ENCODE measurements at regions not wholly inside any gene's neighbourhood (a gene's known extent, or its start where the extent isn't known, plus 50 kb on each side); places are given as distances from the start of the nearest gene placed in this dataset.

DNA sequence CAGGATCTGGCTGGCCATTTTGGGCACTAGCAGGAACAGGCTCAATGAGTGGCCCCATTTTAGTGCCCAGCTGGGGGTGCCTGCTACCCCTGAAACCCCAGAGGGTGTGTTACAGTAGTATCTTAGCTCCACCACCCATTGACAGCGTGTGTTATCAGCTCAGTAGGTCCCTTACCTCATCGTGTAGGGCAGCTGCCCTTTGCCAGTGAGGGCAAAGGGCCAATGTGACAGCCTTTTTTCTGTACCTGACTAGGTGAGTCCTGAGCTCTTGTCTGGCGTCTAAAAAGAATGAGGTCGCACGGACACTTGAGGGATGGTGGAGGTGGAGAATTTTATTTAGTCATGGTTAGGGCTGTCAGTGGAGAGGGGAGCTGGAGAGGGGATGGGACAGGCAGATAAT is 462.2 kb downstream of the PIK3C3 start:
- Histone ChIP-seq H3K36me3 (ENCODE audit: insufficient read depth, low read depth, low read length) (no peaks in the 10 kb centered on the region), H3K27me3 (ENCODE audit: insufficient read depth, low read length) (no peaks in the 10 kb centered on the region), H3K4me3 (ENCODE audit: low read length) (no peak overlapping the region), H3K27ac (ENCODE audit: low read length) (no peak overlapping the region), H3K9me3 (ENCODE audit: insufficient read depth, low read depth, low read length) (no peaks in the 10 kb centered on the region; the same call in 1 of the 2 replicates), H3K9ac (ENCODE audit: low read depth, low read length) (no peak overlapping the region), H3K4me1 (ENCODE audit: insufficient read depth, low read length) (0 out of 2 replicates have a peak, but pooled peaks cover 3% of the 10 kb centered on the region)

DNA sequence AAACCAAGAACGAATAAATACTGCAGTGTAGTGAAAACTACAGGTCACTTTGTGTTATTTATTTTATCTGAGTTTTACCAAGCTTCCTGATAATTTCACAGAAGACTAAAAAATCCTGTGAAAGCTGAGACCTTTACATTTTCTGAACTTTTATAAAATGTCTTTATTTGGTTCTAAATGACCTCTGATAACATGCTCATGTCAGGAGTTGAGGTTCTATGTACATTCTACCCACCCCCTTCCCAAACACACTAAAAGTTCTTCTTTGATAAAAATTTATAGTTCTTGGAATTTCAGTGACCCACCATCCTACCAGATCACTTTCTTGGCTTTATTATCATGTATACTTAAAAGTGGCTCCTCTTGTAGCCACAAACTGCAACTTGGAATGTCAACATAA is 463.1 kb downstream of the PIK3C3 start:
- Histone ChIP-seq H3K4me3 (ENCODE audit: low read length) (no peak overlapping the region), H3K9me3 (ENCODE audit: insufficient read depth, low read depth, low read length) (no peaks in the 10 kb centered on the region; the same call in 1 of the 2 replicates), H3K27ac (ENCODE audit: low read length) (no peak overlapping the region), H3K36me3 (ENCODE audit: insufficient read depth, low read depth, low read length) (no peaks in the 10 kb centered on the region), H3K4me1 (ENCODE audit: insufficient read depth, low read length) (0 out of 2 replicates have a peak, but pooled peaks cover under 1% of the 10 kb centered on the region), H3K9ac (ENCODE audit: low read depth, low read length) (no peak overlapping the region), H3K27me3 (ENCODE audit: insufficient read depth, low read length) (no peaks in the 10 kb centered on the region)

DNA sequence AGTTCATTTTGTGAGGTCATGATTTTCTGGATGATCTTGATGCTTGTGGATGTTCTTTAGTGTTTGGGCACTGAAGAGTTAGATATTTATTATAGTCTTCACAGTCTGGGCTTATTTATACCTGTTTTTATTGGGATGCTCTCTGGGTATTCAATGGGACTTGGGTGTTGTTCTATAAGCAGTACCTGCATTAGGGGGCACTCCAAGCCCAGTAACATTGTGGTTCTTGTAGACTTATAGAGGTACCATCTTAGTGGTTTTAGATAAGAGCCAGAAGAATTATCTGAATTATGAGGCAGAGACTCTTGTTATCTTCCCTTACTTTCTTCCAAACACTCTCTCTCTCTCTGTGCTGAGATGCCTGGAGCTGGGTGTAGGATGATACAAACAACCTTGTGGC is 470.0 kb downstream of the PIK3C3 start:
- Histone ChIP-seq H3K4me1 (ENCODE audit: insufficient read depth, low read length) (no peaks in the 10 kb centered on the region), H3K27ac (ENCODE audit: low read length) (no peak overlapping the region), H3K9ac (ENCODE audit: low read depth, low read length) (no peak overlapping the region), H3K27me3 (ENCODE audit: insufficient read depth, low read length) (no peaks in the 10 kb centered on the region), H3K36me3 (ENCODE audit: insufficient read depth, low read depth, low read length) (no peaks in the 10 kb centered on the region), H3K4me3 (ENCODE audit: low read length) (no peak overlapping the region), H3K9me3 (ENCODE audit: insufficient read depth, low read depth, low read length) (no peaks in the 10 kb centered on the region)

DNA sequence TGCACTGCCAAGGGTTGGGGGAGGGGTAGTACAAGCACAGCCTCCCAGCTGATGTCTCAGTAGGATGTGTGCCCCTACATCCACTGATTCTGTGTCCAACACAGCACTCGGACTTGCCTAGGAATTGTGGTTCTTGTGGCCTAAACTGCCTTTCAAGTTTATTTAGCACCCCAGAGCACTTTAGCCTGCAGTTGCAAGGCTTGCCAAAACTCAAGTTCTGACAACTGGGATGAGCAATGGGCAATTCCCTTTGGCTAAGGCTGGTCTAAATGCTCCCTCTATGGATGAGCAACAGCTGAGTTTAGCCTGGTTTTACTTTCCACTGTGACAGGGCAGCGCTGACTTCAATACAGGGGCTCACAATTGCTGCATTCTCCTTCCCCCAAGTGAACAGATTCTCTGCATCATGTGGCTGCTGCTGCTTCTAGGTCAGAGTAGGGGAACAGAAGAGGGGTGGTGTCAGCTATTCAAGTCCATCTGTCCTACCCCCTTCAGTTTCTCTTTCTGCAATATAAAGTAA is 471.5 kb downstream of the PIK3C3 start:
- Histone ChIP-seq H3K27me3 (ENCODE audit: insufficient read depth, low read length) (no peaks in the 10 kb centered on the region), H3K36me3 (ENCODE audit: insufficient read depth, low read depth, low read length) (no peaks in the 10 kb centered on the region), H3K9ac (ENCODE audit: low read depth, low read length) (no peak overlapping the region), H3K4me3 (ENCODE audit: low read length) (no peak overlapping the region), H3K27ac (ENCODE audit: low read length) (no peak overlapping the region), H3K9me3 (ENCODE audit: insufficient read depth, low read depth, low read length) (no peaks in the 10 kb centered on the region), H3K4me1 (ENCODE audit: insufficient read depth, low read length) (no peaks in the 10 kb centered on the region)

DNA sequence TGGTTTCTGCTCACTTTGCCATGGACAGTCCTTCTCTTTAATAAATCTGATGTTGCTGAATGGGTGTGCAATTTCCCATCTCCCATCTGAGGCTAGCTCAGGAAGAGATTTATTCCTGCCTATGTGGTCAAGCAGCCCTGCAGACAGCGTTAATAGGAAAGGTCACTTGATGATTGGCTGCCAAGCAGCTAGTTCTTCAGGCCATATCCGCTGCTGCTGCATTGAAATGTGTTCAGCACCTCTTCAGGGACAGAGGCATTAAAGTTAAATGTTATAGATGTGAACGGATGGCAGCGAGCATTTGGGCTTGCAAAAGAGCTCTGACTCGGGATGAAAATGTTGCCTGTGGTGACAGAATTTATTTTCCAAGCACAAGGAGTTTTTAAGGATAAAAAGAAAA is 474.2 kb downstream of the PIK3C3 start:
- Histone ChIP-seq H3K36me3 (ENCODE audit: insufficient read depth, low read depth, low read length) (no peaks in the 10 kb centered on the region), H3K9me3 (ENCODE audit: insufficient read depth, low read depth, low read length) (no peaks in the 10 kb centered on the region), H3K4me3 (ENCODE audit: low read length) (no peak overlapping the region), H3K27me3 (ENCODE audit: insufficient read depth, low read length) (no peaks in the 10 kb centered on the region), H3K4me1 (ENCODE audit: insufficient read depth, low read length) (no peaks in the 10 kb centered on the region), H3K9ac (ENCODE audit: low read depth, low read length) (no peak overlapping the region), H3K27ac (ENCODE audit: low read length) (no peak overlapping the region)

DNA sequence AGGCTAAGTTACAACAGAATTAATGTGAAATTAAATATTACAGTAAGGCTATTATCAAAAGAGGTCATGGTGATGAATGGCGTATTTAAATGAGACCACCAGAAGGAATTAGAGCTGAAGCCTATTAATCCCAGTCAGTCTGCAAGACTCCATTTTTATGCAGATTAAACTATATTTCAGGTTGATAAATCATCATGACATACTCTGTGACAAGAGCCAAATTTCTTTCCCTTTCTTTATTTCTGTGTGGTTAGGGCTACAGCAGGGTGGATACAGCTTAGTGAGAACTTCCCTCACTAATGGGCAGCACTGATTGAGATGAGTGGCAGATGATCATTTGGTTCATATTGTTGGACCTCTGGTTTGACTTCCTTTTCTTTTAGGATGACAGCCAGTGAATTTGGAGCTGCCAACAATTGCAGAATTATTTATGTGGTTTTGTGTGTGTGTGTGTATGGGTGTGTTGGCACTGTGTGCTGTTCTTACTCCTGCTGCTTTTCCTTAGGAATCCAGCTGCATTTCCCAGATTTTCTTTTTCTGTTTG is 481.3 kb downstream of the PIK3C3 start:
- Histone ChIP-seq H3K36me3 (ENCODE audit: insufficient read depth, low read depth, low read length) (no peaks in the 10 kb centered on the region), H3K4me1 (ENCODE audit: insufficient read depth, low read length) (no peaks in the 10 kb centered on the region), H3K27ac (ENCODE audit: low read length) (no peak overlapping the region), H3K9me3 (ENCODE audit: insufficient read depth, low read depth, low read length) (no peaks in the 10 kb centered on the region), H3K9ac (ENCODE audit: low read depth, low read length) (no peak overlapping the region), H3K27me3 (ENCODE audit: insufficient read depth, low read length) (no peaks in the 10 kb centered on the region), H3K4me3 (ENCODE audit: low read length) (no peak overlapping the region)

DNA sequence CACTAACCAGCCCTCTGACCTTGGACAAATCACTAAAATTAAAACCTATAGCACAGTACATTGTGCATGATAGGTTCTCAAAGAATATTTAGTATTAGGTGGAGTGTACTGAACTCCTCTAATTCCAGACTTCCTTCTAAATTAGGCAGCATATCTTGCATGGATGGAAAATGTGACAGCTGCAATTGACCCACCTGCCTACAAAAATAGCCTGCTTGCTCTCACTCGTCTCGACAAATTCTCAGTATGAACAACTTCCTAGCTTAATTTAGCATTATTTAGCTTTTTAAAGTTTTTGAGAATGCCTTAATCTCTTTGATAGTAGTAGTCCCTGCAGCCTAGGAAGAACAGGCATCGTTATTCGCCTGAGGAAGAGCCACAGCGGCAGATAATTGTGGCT is 482.0 kb downstream of the PIK3C3 start:
- Histone ChIP-seq H3K27me3 (ENCODE audit: insufficient read depth, low read length) (no peaks in the 10 kb centered on the region), H3K9ac (ENCODE audit: low read depth, low read length) (no peak overlapping the region), H3K27ac (ENCODE audit: low read length) (no peak overlapping the region)

DNA sequence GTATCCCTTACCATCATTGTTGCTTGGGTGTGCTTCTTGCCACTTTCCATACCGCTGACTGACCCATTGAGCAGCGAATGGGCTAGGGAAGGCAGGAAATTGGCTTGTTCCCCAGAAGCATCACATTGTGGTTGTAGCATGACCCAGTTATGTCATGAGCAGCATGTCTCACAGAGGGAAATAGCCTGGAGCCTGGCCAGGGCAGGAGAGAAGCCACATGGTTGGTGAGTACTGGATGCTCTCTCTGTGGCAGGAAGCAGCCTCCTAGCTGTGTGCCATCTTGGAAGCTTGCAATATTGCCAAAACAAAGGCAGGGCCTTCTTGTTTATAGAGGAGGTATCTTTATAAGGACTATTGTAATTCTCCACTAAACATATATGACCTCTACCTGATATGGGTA is 482.6 kb downstream of the PIK3C3 start:
- no peaks in the 10 kb centered on the region for H3K4me1 ChIP-seq (ENCODE audit: insufficient read depth, low read length)
- H3K4me3 ChIP-seq (ENCODE audit: low read length), result no peak overlapping the region
- H3K36me3 ChIP-seq (ENCODE audit: insufficient read depth, low read depth, low read length), result no peaks in the 10 kb centered on the region
- no peaks in the 10 kb centered on the region for H3K9me3 ChIP-seq (ENCODE audit: insufficient read depth, low read depth, low read length)
- no peak overlapping the region for H3K27ac ChIP-seq (ENCODE audit: low read length)
- no peaks in the 10 kb centered on the region for H3K27me3 ChIP-seq (ENCODE audit: insufficient read depth, low read length)
- H3K9ac ChIP-seq (ENCODE audit: low read depth, low read length), result no peak overlapping the region

More for the DNA sequence above, 482.0 kb downstream of the PIK3C3 start:
- no peaks in the 10 kb centered on the region for H3K36me3 ChIP-seq (ENCODE audit: insufficient read depth, low read depth, low read length)
- no peak overlapping the region for H3K4me3 ChIP-seq (ENCODE audit: low read length)
- H3K4me1 ChIP-seq (ENCODE audit: insufficient read depth, low read length), result no peaks in the 10 kb centered on the region
- no peaks in the 10 kb centered on the region for H3K9me3 ChIP-seq (ENCODE audit: insufficient read depth, low read depth, low read length)

DNA sequence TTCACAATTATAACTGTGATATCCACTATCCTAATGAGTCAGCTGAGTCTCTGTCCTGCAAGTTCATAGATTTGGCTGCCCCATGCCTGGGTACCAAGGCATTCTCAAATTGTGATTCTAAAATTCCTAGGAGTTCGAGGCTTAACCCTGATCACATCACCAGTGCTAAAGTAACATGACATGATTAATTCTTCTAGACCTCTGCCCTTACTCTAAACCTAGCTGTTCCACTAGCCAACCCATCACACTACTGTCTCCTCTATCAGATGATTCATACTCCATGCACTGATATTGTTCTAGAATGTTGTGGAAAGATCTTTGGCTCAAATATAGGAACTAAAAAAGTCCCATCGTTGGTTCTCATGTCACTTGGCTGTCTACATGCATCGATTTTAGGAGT is 487.6 kb downstream of the PIK3C3 start:
- peaks cover 12% of the 10 kb centered on the region for H3K9me3 ChIP-seq (ENCODE audit: insufficient read depth, low read depth, low read length)
- H3K27me3 ChIP-seq (ENCODE audit: insufficient read depth, low read length), result no peaks in the 10 kb centered on the region
- no peaks in the 10 kb centered on the region for H3K36me3 ChIP-seq (ENCODE audit: insufficient read depth, low read depth, low read length)
- H3K27ac ChIP-seq (ENCODE audit: low read length), result no peak overlapping the region
- H3K4me1 ChIP-seq (ENCODE audit: insufficient read depth, low read length), result no peaks in the 10 kb centered on the region
- H3K4me3 ChIP-seq (ENCODE audit: low read length), result no peak overlapping the region
- H3K9ac ChIP-seq (ENCODE audit: low read depth, low read length), result no peak overlapping the region

DNA sequence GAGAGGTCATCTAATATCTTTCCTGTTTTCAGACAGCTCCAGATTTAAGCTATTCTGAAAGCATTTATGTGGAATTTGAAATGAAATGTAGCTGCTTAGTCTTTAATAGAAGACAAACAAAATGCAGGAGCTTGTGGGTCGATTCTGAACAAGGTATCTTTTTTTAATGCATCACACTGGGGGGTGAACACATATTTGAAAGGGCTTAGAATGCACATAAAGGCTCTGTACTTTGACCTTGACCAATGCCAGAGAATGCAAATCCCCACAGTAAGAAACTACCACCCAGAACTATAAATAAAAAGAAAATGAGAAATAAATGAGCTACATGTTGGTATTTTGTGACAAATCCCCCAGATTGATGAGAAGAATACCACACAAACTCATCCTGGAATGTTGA is 489.3 kb downstream of the PIK3C3 start:
- H3K27ac ChIP-seq (ENCODE audit: low read length), result no peak overlapping the region
- H3K36me3 ChIP-seq (ENCODE audit: insufficient read depth, low read depth, low read length), result no peaks in the 10 kb centered on the region
- no peaks in the 10 kb centered on the region for H3K27me3 ChIP-seq (ENCODE audit: insufficient read depth, low read length)
- H3K9me3 ChIP-seq (ENCODE audit: insufficient read depth, low read depth, low read length), result peaks cover 29% of the 10 kb centered on the region
- H3K4me3 ChIP-seq (ENCODE audit: low read length), result no peak overlapping the region
- no peak overlapping the region for H3K9ac ChIP-seq (ENCODE audit: low read depth, low read length)
- no peaks in the 10 kb centered on the region for H3K4me1 ChIP-seq (ENCODE audit: insufficient read depth, low read length)

DNA sequence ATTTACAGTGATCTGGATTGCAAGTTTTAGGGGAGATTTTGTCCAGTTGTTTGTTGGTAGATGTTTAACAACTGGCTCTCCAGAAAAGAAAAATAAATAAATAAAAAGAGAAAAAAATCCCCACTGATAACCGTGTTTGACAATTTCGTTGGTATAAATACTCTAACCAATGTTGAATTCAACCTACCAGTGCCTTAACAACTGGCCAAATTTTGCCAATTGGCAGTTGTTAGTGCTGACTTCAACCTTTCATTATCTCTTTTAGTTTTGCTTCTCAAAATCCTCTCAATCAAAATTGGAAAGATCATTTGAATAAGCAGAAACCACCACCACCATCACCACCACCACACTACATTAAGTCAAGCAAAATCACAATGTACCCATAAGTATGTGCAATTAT is 490.3 kb downstream of the PIK3C3 start:
- Histone ChIP-seq H3K4me3 (ENCODE audit: low read length) (no peak overlapping the region), H3K9ac (ENCODE audit: low read depth, low read length) (no peak overlapping the region), H3K27ac (ENCODE audit: low read length) (no peak overlapping the region), H3K4me1 (ENCODE audit: insufficient read depth, low read length) (no peaks in the 10 kb centered on the region), H3K9me3 (ENCODE audit: insufficient read depth, low read depth, low read length) (peaks cover 29% of the 10 kb centered on the region), H3K36me3 (ENCODE audit: insufficient read depth, low read depth, low read length) (no peaks in the 10 kb centered on the region), H3K27me3 (ENCODE audit: insufficient read depth, low read length) (no peaks in the 10 kb centered on the region)

DNA sequence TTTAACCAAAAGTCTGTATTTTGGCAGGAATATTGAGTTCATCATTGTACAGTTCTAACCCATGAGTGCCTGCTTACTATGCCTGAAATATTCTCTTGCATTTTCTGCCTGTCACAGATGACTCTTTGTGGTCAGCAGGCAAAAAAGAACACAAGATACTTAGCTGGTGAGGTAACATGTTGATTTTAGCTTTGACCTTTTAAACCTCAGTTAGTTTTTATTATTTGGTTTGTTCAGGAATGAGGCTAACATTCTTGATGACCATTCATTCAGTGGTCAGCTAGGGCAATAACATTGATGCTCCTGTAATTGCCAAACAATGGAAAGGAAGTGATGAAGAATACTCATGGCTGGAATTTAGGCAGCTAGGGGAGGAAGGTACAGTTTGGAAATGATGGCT is 491.2 kb downstream of the PIK3C3 start:
- Histone ChIP-seq H3K27ac (ENCODE audit: low read length) (no peak overlapping the region), H3K27me3 (ENCODE audit: insufficient read depth, low read length) (no peaks in the 10 kb centered on the region), H3K9ac (ENCODE audit: low read depth, low read length) (no peak overlapping the region), H3K36me3 (ENCODE audit: insufficient read depth, low read depth, low read length) (no peaks in the 10 kb centered on the region), H3K9me3 (ENCODE audit: insufficient read depth, low read depth, low read length) (peaks cover 29% of the 10 kb centered on the region), H3K4me3 (ENCODE audit: low read length) (no peak overlapping the region), H3K4me1 (ENCODE audit: insufficient read depth, low read length) (no peaks in the 10 kb centered on the region)
